Fibroblast of lung (primary cell): ENCODE measurements at regions not wholly inside any gene's neighbourhood (a gene's known extent, or its start where the extent isn't known, plus 50 kb on each side); places are given as distances from the start of the nearest gene placed in this dataset.

Source experiments
- CTCF ChIP-seq, 2 donors: IDR thresholded peaks in 1 of 2; conservative IDR thresholded peaks in 1 of 2; 1 replicate in 1 of 2; 2 replicates in 1 of 2; pipeline ENCODE4 v1.5.1; 2011 to 2012; ENCODE audit warnings: low read length in 2 of 2, control low read depth in 1 of 2, inconsistent platforms in 1 of 2, low read depth in 1 of 2, mild to moderate bottlenecking in 1 of 2
- EZH2 ChIP-seq: IDR thresholded peaks from 2 replicates; pipeline ENCODE4 v1.5.1; 2012; ENCODE audit warnings: low read length, control low read depth, mild to moderate bottlenecking; ENCODE audit errors: missing control alignments

DNA sequence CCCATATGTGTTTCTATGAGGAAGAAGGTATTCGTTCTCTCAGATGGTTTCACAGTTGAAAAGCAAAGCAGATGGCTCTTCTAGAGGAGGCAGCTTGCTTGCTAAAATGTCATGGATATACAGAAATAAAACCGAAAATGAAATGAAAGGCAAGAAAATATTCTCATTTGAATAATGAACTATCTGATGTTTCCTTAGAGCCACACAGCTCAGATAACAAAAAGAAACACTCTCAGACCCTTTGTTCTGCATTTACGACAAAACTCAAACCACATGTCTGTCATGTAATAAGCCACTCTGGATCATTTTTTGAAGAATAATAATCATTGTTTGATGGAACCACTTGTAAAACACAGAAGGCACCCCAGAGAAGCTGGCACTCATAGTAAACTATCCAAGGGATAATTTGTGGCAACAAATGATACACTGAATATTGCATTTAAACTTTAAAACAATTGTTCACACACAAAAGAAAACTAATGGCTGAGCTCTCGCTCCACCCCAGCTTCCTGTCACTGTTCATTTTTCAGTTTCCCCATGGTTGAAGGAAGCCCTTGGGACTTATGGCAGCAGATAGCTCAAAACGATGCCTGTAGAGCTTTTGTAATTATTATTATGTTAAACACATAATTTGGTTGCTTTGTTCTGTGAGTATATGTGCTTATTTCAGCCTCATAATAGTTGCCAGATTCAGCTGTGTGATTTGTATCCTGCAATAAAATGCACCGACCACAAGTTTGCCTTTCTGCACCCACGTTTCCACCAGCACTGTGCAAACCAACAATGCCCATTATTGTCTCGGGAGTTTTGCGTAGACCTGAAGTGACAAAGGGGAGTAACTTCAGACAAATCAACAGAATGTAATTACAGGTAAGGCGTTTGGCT, 256.0 kb downstream of the TMEM167A start:
- TF ChIP-seq EZH2 (no peak), CTCF (conservative IDR thresholded peaks at IDR 0.05 in 1 of 2, IDR thresholded peaks at IDR 0.05 in 1 of 2; ENCODE audit: low read depth in 1 of 2, low read length in 2 of 2) (no peak)
